ENCODE measurements at regions not wholly inside any gene's neighbourhood (a gene's known extent, or its start where the extent isn't known, plus 50 kb on each side); places are given as distances from the start of the nearest gene placed in this dataset.
"Not testable (repeated sequence)": the region's sequence is repeated elsewhere in the genome, so short reads cannot be mapped to it uniquely, and the experiment has no call there.

- no peak for DNase-seq (ENCODE audit: insufficient read length, low spot score)
- no peak for FAIRE-seq
- TF ChIP-seq POLR2A (IDR thresholded peaks at IDR 0.05; ENCODE audit: low read depth, low read length): no peak
These were observed 82.9 kb upstream of the MARCKS start for GRCh38 chr6:113774127-113774825.

DNA sequence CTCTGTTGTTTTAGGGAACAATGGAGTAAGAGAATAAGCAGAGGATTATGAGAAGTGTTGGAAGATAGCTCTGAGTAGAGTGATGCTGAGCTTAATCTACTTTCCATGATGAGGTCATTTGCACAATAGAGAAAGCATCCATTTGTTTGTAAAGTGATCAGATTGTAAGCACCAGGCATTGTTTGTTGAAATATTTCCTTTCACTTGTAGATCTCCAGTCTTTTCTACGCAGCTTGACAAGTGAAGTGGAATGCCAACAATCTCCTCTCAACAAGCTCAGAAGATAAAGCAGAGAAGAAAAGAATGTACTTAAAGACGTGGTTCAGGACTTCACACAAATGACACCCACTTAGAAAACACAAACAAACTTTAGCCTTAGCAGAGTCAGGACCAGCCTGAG, 80.1 kb upstream of the MARCKS start:
- DNase-seq (ENCODE audit: insufficient read length, low spot score) (no peak), FAIRE-seq (no peak)
- no peak for TF ChIP-seq POLR2A (IDR thresholded peaks at IDR 0.05; ENCODE audit: low read depth, low read length)

DNA sequence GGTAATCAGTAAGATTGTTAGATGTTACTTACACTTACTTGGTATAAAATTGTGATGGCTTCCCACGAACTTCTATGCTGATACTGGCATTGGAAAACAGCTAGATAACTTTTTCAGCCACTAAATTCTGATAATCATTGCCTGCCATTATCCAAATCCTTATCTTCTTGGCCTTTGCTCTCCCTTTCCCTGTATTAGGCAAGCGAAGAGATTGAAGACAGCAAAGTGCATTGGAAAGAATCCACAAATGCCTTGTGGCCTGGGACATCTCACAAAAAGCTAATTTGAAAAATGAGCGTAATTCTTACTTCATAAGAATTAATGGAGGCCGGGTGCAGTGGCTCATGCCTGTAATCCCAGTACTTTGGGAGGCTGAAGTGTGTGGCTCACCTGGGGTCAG, 79.5 kb upstream of the MARCKS start:
- FAIRE-seq: no peak
- DNase-seq (ENCODE audit: insufficient read length, low spot score): no peak
- TF ChIP-seq POLR2A (IDR thresholded peaks at IDR 0.05; ENCODE audit: low read depth, low read length): no peak

- DNase-seq (ENCODE audit: insufficient read length, low spot score): no peak
- no peak for FAIRE-seq
- TF ChIP-seq POLR2A (IDR thresholded peaks at IDR 0.05; ENCODE audit: low read depth, low read length): no peak
These were observed 77.5 kb upstream of the MARCKS start for GRCh38 chr6:113779656-113780055.

GRCh38 chr6:113782636-113783035, 74.5 kb upstream of the MARCKS start:
- no peak for TF ChIP-seq POLR2A (IDR thresholded peaks at IDR 0.05; ENCODE audit: low read depth, low read length)
- no peak for DNase-seq (ENCODE audit: insufficient read length, low spot score)
- FAIRE-seq: no peak

DNA sequence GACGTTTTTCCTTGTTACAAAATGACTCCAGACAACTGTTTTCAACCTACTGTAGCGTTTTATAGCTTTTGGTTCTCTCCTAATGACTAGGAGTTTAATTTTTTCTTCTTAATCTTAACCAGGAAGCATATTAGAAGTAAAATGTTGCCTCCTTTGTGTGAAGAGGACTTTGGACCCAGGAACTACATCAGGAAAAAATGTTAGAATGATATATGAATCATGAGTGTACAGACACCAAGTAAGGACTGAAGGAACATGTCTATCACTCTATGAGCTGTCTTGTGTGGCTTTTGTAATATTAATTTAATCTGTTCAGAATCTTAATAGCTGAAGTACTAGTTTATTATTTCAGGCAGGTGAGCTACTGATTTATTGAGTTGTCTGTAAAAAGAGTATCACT, 71.0 kb upstream of the MARCKS start:
- TF ChIP-seq POLR2A (IDR thresholded peaks at IDR 0.05; ENCODE audit: low read depth, low read length): no peak
- FAIRE-seq (no peak), DNase-seq (ENCODE audit: insufficient read length, low spot score) (no peak)

DNA sequence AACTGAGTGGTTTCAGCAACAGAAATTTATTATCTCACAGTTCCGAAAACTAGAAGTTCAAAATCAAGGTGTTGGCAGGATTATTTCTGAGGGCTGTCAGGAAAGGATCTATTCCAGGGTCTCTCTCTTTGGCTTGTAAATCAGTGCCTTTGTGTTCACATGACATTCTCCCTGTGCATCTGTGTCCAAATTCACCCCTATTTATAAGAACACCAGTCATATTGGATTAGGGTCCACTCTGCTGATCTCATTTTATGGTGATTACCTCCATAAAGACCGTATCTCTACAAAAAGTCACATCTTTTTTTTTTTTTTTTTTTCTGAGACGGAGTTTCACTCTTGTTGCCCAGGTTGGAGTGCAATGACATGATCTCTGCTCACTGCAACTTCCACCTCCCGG, 68.6 kb upstream of the MARCKS start:
- DNase-seq (ENCODE audit: insufficient read length, low spot score): no peak
- no peak for TF ChIP-seq POLR2A (IDR thresholded peaks at IDR 0.05; ENCODE audit: low read depth, low read length)
- no peak for FAIRE-seq

GRCh38 chr6:113791225-113791624, 65.9 kb upstream of the MARCKS start:
- FAIRE-seq; DNase-seq (ENCODE audit: insufficient read length, low spot score): not testable (repeated sequence)

GRCh38 chr6:113795371-113795770, 61.8 kb upstream of the MARCKS start:
- not testable (repeated sequence) for FAIRE-seq; DNase-seq (ENCODE audit: insufficient read length, low spot score)

DNA sequence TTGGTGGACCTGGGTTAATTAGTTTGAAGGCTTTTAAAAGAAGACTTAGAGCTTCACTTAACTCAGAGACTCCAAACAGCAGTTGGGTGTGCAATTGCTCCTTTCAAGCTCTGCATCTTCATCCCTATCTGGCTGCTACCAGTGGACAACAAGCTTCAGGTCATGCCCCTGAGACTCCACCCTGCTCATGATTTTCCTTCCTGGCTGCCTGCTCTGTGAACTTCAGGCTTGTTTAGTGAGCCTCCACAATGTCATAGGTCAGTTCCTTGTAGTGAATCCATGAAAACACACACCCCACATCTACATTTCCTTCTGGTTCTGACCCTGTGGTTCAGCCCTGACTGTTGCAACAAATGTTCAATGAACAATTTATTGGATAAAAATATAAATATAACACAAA, 61.1 kb upstream of the MARCKS start:
- no peak for TF ChIP-seq POLR2A (IDR thresholded peaks at IDR 0.05; ENCODE audit: low read depth, low read length)
- no peak for FAIRE-seq
- no peak for DNase-seq (ENCODE audit: insufficient read length, low spot score)

DNA sequence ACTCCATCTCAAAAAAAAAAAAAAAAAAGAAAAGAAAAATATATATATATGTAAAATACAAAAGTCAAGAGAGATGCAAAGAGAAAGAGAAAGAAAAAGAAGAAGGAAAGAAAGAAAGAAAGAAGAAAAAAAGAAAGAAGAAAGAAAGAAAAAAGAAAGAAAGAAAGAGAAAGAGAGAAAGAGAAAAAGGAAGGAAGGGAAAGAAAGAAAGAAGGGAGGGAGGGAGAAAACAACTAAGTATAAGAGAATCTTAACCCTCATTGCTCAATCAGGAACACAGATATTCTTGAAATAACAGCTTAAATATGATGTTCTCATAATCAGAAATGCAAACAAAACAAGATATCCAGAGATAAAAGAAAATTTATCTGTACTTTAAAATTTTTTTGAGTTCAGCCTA, 54.4 kb upstream of the MARCKS start:
- TF ChIP-seq POLR2A (IDR thresholded peaks at IDR 0.05; ENCODE audit: low read depth, low read length): no peak
- DNase-seq (ENCODE audit: insufficient read length, low spot score) (no peak), FAIRE-seq (no peak)

DNA sequence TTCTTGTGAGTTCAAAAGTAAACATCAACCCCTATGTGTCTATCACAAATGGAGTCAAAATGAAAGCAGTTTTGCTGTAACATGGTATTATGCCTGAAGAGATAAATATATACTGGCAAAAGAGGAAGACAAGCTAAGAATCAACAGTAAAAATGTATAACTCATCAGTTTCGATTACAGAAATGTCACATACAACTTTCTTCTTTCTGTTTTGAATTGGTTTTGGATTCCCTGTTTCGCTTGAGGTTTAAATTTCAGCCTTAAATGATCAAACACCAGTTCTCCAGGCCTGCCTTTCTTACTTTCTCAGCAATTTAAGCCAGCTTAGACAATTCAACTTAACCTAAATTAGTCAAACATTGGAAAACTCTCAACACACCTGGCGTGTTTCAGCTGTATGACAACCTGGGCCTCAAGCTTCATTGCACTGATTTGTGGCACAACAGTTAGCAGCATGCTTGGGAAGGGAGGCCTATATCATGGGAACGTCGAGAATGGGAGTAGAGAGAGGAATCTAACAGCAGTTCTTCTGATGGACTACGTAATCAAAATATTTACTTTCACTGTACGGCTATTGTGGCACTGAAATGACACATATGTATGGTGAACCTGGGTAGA, 51.9 kb upstream of the MARCKS start:
- no peak for TF ChIP-seq POLR2A (IDR thresholded peaks at IDR 0.05; ENCODE audit: low read depth, low read length)
- no peak for DNase-seq (ENCODE audit: insufficient read length, low spot score)
- FAIRE-seq: no peak

DNA sequence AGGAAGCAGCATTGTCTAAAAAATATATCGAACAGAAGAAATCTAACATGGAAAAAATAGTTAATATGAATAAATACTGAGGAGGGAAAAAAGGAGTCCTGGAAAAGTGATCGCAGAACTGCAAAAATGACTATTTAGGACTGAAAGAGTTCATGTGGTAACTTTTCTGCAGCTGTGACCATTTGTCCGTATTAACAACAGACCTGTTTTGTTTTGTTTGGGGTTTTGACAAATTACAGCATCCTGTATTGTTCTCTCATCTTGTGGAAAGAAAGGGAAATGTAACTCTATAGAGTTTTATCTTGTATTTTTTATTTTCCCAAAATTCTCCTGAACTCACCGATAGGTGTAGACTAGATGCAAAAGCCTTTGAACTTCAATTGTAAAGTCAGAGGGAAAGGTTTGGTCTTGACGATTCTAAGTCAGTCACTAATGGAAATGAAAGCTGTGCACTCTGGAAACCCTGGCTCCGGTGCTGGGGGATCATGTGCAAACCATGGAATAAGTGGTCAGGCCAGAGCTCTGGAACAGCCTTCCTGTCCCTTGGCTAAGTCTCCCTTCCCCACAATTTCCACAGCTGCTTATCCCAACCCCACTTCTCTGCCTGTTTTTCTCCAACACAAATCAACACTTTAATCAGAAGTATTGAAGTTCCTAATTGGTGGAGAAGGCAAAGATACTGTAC, 51.2 kb upstream of the MARCKS start:
- DNase-seq (ENCODE audit: insufficient read length, low spot score) (no peak), FAIRE-seq (no peak)
- no peak for TF ChIP-seq POLR2A (IDR thresholded peaks at IDR 0.05; ENCODE audit: low read depth, low read length)
